Right atrium auricular region (tissue), 2 donors: ENCODE measurements at regions not wholly inside any gene's neighbourhood (a gene's known extent, or its start where the extent isn't known, plus 50 kb on each side); places are given as distances from the start of the nearest gene placed in this dataset.

Experiments used
- DNase-seq: peaks from one replicate; pipeline ENCODE4 v3.0.0-alpha.2; 2019; ENCODE audit warnings: low spot score
- H3K27ac ChIP-seq, 2 donors: fragments of 200-600 bp; sonication (generic); 1 replicate in 1 of 2; 2 replicates in 1 of 2; pipeline ENCODE4 v1.5.1; 2016 to 2019
- H3K27me3 ChIP-seq, 2 donors: fragments of 200-600 bp; sonication (generic); one replicate each; pipeline versions ENCODE4 v1.5.1 to v1.6.0; 2017 to 2019
- H3K36me3 ChIP-seq: fragments of 200-600 bp; sonication (generic); one replicate; pipeline ENCODE4 v1.5.1; 2016
- H3K4me1 ChIP-seq, 2 donors: fragments of 200-600 bp; sonication (generic); one replicate each; pipeline versions ENCODE4 v1.5.1 to v1.6.0; 2017 to 2019
- H3K4me3 ChIP-seq, 2 donors: fragments of 200-600 bp; sonication (generic); 1 replicate in 1 of 2; 2 replicates in 1 of 2; pipeline ENCODE4 v1.5.1; 2017 to 2019; ENCODE audit warnings: mild to moderate bottlenecking in 1 of 2, moderate library complexity in 1 of 2
- H3K9me3 ChIP-seq, 2 donors: fragments of 200-600 bp; sonication (generic); one replicate each; pipeline ENCODE4 v1.5.1; 2019
- CTCF ChIP-seq, 2 donors: fragments of 200-600 bp; sonication (generic); IDR thresholded peaks; one replicate each; pipeline ENCODE4 v1.5.1; 2019; ENCODE audit warnings: antibody characterized with exemption in 2 of 2

GRCh38 chr1:70890408-70890807 is 157.2 kb downstream of the PTGER3 start:
- H3K4me1 ChIP-seq: no peaks in the 10 kb centered on the region
- H3K27ac ChIP-seq: no peak overlapping the region
- H3K9me3 ChIP-seq: no peaks in the 10 kb centered on the region
- no peaks in the 10 kb centered on the region for H3K36me3 ChIP-seq
- no peaks in the 10 kb centered on the region for H3K27me3 ChIP-seq
- TF ChIP-seq CTCF (IDR thresholded peaks at IDR 0.05): no peak
- H3K4me3 ChIP-seq: no peak overlapping the region
- DNase-seq: no peak

GRCh38 chr1:70891051-70891843 is 156.4 kb downstream of the PTGER3 start:
- DNase-seq: no peak
- no peak for TF ChIP-seq CTCF (IDR thresholded peaks at IDR 0.05)
- H3K27ac ChIP-seq: no peak overlapping the region
- H3K36me3 ChIP-seq: no peaks in the 10 kb centered on the region
- no peaks in the 10 kb centered on the region for H3K4me1 ChIP-seq
- no peak overlapping the region for H3K4me3 ChIP-seq
- H3K27me3 ChIP-seq: no peaks in the 10 kb centered on the region
- no peaks in the 10 kb centered on the region for H3K9me3 ChIP-seq

GRCh38 chr1:70892140-70892539 is 155.5 kb downstream of the PTGER3 start:
- Histone ChIP-seq H3K27me3 (no peaks in the 10 kb centered on the region), H3K36me3 (no peaks in the 10 kb centered on the region), H3K4me3 (no peak overlapping the region), H3K4me1 (no peaks in the 10 kb centered on the region), H3K9me3 (no peaks in the 10 kb centered on the region), H3K27ac (no peak overlapping the region)
- DNase-seq: no peak
- no peak for TF ChIP-seq CTCF (IDR thresholded peaks at IDR 0.05)

- DNase-seq: no peak
- no peak overlapping the region for H3K4me3 ChIP-seq
- H3K36me3 ChIP-seq: no peaks in the 10 kb centered on the region
- no peaks in the 10 kb centered on the region for H3K9me3 ChIP-seq
- TF ChIP-seq CTCF (IDR thresholded peaks at IDR 0.05): no peak
- no peaks in the 10 kb centered on the region for H3K4me1 ChIP-seq
- H3K27ac ChIP-seq: no peak overlapping the region
- no peaks in the 10 kb centered on the region for H3K27me3 ChIP-seq
Observed at GRCh38 chr1:70892930-70893329, 154.7 kb downstream of the PTGER3 start.

- H3K36me3 ChIP-seq: no peaks in the 10 kb centered on the region
- no peak overlapping the region for H3K27ac ChIP-seq
- no peaks in the 10 kb centered on the region for H3K9me3 ChIP-seq
- no peak for TF ChIP-seq CTCF (IDR thresholded peaks at IDR 0.05)
- DNase-seq: no peak
- no peak overlapping the region for H3K4me3 ChIP-seq
- no peaks in the 10 kb centered on the region for H3K4me1 ChIP-seq
- H3K27me3 ChIP-seq: no peaks in the 10 kb centered on the region
Observed at GRCh38 chr1:70893381-70893780, 154.2 kb downstream of the PTGER3 start.

GRCh38 chr1:70895531-70895930 is 152.1 kb downstream of the PTGER3 start:
- Histone ChIP-seq H3K27me3 (no peaks in the 10 kb centered on the region), H3K27ac (no peak overlapping the region), H3K9me3 (no peaks in the 10 kb centered on the region), H3K4me1 (no peaks in the 10 kb centered on the region), H3K36me3 (no peaks in the 10 kb centered on the region), H3K4me3 (no peak overlapping the region)
- no peak for DNase-seq
- no peak for TF ChIP-seq CTCF (IDR thresholded peaks at IDR 0.05)
